Amniotic epithelial cell (primary cell): ENCODE measurements at regions not wholly inside any gene's neighbourhood (a gene's known extent, or its start where the extent isn't known, plus 50 kb on each side); places are given as distances from the start of the nearest gene placed in this dataset.

Source experiments
- DNase-seq: peaks from one replicate; pipeline ENCODE4 v3.0.0-alpha.2; 2010; ENCODE audit warnings: low read depth

DNA sequence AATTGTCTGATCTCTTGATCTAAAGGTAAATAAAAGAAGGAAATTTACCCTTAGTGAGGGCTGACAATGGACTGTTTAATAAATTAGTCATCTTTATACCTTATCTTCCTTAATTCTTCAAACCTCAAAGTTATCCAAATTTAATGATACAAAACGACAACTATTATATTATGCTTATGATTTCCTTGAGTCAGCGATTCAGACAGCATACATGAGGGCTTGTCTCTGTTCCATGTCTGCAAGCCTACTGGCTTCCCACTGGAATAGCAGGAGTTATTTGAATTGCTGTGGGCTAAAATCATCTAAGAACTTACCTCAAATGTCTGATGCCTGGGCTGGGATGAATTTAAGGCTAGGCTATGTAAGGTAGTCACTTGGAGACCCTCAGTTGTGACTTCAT is 197.2 kb upstream of the MDGA2 start:
- no peak for DNase-seq

DNA sequence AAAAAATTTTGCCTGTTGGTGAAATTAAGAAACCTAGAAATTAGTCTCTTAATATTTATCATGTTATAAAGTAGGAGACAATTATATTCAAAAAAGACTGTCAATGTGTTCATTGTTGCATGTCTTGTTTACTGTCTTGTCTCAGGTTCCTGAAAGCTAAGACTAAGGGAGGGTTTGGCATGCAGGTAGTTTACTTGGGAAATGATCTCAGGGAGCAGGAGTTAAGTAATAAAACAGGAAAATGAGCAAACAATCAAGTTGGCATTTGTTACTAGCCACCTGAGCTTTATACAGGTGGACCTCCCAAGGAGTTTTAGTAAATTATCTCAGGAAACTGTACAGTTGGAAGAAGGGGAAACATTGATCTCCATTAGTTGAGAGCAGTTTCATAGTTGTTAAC is 188.0 kb upstream of the MDGA2 start:
- no peak for DNase-seq

DNA sequence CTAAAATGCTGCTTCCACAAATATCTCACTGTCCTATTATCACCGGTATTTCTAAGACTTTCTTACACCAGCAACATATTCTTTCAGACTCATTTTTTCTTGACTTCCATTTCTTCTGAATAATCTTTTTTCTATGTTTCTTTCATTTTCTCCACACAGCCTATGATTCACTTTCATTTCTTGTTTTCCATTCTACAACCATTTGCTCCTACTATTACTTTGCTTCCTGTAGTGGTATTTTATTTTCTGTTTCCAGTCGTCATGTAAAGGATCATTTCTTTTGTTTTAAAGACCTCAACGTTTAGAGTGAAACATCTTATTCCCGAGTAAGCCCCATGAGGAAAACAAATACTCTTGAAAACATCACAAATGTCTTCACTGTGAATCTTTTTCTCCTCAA is 182.2 kb upstream of the MDGA2 start:
- DNase-seq = no peak

DNA sequence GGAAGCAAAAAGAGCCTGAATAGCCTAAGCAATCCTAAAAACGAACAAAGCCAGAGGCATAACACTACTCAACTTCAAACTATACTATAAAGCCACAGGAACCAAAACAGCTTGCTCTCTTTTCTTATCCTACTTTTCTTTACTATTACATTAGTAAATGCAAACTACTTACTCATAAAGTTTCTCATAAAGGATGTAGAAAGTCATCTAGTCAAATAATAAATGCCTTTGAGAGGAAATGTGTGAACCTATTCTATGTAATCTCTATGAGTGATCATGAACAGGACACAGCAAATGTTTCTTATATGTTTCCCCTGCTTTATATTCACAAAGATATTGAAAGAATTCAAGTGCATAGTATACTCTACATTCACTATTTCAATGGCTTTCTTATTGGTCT is 176.9 kb upstream of the MDGA2 start:
- no peak for DNase-seq

DNA sequence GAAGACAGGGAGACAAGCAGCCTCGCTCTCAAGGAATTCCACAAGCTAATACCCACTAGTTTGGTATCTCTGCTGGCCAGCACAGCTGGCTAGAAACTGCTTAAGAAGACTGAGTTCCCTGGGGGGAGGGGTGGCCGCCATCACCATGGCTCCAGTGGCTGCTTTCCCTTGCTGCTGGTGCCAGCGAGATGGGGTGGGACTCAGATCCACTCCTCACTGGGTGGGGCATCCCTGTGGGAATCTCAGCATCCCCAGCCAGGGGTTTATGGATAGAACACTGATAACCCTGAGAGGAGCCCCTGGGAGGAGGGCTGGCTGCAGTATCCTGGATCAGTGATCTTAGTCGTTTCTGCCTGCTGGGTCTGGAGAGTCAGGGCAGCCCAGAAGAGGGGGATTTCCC is 170.6 kb upstream of the MDGA2 start:
- DNase-seq = no peak

DNA sequence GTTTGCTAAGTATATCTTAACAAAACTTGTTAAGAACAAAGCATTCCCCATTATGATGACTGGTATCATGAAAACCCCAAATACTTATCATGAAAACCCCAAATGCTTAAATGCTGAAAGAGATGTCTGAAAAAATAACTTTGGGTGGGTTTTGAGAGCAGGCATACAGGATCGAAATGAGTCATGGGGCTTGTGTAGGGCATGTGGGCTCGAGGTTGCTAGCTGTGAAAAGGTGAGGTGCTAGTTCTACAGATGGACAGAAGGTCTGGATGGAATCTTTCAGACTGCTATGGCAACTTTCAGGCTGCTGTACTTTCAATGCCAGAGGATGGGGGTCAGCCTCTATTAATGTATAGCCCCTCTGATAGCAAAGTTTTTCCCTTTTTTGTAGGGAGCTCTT is 167.8 kb upstream of the MDGA2 start:
- DNase-seq = no peak

DNA sequence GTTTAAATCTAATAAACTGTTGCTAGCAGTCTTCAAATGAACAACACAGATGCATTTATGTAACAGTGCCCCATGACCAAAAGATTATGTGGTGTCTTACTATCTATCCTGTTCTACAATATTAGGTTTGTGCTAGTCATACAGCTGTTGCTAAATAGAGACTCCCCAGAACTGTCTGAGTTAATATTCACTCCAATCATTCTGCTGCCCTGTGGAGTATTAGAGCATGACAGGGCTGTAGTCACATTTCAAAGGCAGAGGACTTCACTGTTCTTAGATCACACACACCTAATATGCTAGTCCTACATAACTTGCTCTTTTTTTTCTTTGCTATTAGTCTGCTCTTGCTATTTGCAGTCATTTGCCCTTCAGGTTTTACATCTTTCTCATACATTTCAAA is 157.6 kb upstream of the MDGA2 start:
- no peak for DNase-seq

DNA sequence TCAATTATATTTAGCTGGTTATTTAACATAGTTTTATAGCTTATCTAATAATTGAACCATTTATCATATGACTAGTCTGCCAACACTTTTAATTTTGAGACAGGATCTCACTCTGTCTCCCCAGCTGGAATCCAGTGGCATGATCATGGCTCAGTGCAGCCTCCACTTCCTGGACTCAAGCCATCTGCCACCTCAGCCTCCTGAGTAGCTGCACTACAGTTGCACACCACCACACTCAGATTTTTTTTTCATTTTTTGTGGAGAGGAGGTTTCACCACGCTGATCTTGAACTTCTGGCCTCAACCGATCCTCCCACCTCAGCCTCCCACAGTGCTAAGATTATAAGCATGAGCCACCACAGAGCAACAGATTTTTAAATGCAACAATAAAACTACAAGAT is 151.4 kb upstream of the MDGA2 start:
- no peak for DNase-seq

DNA sequence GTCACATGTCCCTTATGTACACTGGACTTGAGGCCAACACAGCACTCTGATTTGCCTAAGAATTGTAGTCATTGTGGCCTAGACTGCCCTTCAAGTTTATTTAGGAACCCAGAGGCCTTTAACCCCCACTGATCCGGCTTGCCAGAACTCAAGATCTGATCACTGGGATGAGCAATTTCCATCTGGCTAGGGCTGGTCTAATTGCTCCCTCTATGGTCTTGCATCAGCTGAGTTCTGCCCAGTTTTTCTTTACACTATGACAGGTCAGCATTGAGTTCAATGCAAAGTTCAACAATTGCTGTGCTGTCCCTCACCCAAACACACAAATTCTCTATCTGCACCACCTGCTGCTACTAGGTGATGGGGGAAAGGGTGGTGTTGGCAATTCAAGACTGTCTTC is 146.9 kb upstream of the MDGA2 start:
- no peak for DNase-seq

DNA sequence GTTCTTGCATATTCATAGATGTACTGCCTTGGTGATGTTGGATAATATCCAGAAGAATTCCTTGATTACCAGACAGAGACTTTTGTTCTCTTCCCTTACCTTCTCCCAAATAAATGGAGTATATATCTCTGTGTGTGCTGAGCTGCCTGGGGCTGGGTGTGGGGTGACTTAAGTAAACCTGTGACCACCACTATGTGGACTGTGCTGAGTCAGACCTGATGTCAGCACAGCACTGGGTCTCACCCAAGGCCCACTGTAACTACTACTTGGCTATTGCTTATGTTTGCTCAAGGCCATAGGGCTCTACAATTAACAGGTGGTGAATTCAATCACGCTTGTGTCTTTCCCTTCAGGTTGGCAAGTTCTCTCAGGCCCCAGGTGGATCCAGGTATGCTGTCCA is 145.7 kb upstream of the MDGA2 start:
- DNase-seq = no peak

DNA sequence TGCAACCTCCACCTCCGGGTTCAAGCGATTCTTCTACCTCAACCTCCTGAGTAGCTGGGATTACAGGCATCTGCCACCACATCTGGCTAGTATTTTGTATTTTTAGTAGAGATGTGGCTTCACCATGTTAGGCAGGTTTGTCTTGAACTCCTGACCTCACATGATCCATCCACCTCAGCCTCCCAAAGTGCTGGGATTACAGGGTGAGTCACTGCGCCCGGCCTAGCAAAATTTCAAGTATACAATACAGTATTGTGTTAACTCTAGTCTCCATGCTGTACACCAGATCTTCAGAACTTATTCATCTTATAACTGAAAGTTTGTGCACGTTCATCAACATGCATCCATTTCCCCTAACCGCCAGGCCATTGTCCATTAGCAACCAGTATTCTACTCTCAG is 115.1 kb upstream of the MDGA2 start:
- no peak for DNase-seq

DNA sequence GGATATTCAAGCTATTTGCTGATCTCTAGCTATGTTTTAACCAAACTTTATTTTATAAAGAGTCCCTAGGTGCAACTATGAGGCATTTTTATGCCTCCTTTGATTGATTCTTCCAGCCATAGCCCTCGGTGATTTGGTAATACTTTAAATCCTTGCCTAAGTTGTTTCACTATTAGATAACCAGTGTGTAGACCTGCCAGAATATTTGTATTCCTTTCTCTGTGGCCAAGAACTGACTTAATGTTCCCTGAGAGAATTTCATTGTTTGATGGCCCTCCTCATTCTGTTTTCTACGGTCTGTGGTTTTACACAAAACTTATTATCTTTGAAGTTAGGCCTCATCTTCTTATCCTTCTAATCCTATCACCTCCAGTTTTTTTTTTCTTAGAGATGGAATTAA is 109.7 kb upstream of the MDGA2 start:
- DNase-seq = no peak

DNA sequence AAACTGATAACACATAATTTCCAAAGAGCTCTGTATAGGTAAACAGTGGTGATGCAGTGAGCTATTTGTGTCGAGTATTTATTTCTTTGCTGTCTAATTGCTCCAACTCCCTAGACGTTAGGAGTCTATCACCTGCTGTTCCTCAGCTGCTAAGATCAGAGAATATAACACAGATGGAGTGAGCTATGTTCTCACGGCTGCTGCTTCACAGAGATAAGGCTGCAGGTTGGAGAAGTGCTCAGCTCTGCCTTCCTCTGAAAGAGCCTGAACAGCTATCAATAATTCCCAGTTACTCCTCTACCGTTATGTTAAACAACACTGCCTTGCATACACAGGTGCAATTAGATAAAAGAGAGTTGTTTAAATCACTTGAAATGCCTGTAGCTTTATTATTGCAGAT is 103.2 kb upstream of the MDGA2 start:
- DNase-seq = no peak

DNA sequence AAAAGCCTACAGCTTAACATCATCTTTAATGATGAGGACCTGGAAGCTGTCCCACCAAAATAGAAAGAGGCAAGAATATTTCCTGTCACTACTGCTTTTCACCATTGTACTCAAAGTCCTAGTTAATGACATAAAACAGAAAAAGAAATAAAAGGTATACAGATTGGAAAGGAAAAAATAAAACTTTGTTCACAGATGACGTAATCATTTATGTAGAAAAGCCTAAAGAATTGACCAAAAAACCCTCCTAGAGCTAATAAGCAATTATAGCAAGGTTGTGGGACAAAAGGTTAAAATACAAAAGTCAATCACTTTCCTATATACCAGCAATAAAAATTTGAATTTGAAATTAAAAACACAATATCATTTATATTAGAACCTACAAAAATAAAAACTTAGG is 97.2 kb upstream of the MDGA2 start:
- DNase-seq = no peak

DNA sequence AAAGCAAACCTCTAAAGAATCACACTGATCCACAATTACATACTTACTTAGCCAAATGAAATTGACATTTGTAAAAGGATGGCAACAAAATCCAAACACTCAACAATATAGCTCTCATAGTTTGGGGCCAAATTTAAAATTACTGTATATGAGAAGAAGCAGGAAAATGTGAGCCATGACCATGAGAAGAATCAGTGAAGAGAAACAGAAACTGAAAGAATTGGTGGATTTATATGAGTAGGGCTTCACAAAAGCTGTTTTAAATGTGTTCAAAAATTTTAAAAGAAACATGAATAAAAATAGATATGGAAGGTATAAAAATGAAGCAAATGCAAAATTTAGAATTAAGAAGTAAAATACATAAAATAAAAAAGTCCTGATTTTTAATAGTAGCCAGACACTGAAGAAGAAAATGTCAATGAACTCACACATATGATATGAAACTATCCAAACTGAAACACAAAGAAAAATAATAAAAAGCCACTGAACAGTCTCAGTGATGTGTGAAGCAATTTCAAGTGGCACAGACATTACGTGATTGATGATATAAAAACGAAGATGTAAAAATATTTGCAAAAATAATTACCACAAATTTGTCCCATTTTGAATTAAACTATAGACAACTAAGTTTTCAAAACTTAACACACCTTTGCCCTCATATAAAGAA is 87.9 kb upstream of the MDGA2 start:
- no peak for DNase-seq

DNA sequence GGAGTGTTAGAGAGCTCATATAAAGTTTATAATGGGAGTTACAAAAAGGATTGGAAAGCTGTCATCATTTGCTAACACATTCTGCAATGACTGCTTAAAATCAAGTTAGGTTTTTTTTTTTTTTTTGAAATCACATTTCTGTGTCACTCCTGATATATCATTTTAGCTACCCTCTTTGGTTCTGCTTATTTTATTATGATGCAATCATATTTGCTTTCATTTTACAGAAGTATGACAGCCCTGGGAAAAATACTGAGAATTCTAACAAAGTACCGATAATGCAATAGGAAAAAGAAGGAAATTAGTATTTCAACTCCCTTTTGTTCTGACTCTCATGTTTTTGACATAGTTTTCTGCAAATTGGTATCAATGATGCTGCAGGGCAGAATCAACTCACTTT is 71.6 kb upstream of the MDGA2 start:
- no peak for DNase-seq

DNA sequence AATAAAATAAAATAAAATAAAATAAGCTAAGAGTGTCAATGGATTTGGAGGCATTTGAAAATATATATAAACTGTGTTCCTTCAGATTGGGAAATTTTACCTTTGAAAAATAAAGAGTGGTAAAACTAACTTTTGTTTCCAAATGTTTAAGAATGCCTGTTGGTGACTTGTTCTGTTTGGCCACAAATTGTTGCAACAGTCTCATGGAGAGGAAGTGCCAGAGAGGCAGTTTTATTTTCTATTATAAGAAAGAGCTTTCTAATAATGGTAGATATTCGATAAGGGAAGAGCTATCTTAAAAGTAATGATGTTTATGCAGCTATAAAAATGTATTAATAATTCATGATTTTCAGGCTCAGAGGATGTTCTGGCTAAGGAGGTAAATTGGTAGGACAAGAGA is 68.8 kb upstream of the MDGA2 start:
- DNase-seq = no peak

DNA sequence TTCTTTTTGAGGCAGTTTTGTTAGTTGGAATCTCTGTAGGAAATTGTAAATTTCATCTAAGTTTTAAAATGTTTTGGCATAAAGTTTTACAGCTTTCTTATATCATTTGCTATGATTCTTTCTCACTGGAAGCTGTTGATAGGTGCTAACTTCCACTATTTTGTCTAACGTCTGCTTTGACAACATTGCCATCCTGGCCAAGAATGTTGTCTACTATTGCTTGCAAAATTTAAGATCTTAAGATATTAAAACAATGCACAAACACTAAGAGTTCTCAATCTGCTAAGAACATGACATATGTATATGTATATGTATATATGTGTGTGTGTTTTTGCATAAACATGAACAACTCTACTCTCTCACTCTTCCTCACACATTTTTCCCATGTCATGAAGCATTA is 64.1 kb upstream of the MDGA2 start:
- no peak for DNase-seq

DNA sequence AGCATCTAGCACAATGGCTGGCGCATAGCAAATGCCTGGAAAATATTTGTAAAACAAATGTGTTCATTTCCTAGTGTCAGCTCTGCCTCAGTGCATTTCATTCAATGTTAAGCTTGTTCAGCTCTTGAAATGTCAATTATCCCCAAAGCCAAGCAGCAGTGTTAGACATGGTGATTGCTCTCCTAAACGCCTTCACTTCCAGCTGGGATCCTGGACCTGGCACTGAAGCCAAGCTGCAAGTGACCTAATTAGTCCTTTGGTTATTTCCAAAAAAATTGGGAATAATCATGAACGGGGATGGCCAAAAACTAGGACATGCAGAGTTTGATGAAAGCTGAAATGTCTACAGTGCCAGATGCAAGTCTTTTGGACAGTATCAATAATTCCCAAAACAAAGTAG is 54.9 kb upstream of the MDGA2 start:
- no peak for DNase-seq
